VCaP (cell line): ENCODE measurements at regions not wholly inside any gene's neighbourhood (a gene's known extent, or its start where the extent isn't known, plus 50 kb on each side); places are given as distances from the start of the nearest gene placed in this dataset.

ENCODE experiments used
- H3K27ac ChIP-seq: fragments of 450-650 bp; 2 replicates; pipeline ENCODE4 v1.5.1; 2017
- CTCF ChIP-seq: fragments of 450-650 bp; conservative IDR thresholded peaks from 2 replicates; pipeline ENCODE4 v1.5.1; 2017; ENCODE audit warnings: mild to moderate bottlenecking, moderate library complexity

DNA sequence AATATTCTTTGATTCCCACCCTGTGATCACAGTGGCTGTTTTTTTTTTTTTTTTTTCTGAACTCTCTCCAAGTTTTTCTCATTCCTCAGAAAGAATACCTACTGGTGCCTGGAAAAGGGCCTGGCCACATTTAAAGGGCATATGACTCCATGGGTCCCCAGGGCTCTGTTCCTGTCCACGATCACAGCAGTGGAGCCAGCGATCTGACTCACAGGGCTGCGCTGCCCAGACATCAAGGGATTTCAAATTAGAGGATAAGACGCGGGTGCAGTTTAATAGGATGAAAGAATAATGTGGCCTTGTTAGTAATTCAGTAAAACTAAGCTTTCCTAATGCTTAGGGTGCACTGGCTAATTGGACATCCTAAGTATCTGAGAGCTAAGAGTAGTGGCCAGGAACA, 175.1 kb upstream of the MSX2 start:
- peak overlapping the region; percentile 71 for H3K27ac ChIP-seq
- TF ChIP-seq CTCF, result no peak

DNA sequence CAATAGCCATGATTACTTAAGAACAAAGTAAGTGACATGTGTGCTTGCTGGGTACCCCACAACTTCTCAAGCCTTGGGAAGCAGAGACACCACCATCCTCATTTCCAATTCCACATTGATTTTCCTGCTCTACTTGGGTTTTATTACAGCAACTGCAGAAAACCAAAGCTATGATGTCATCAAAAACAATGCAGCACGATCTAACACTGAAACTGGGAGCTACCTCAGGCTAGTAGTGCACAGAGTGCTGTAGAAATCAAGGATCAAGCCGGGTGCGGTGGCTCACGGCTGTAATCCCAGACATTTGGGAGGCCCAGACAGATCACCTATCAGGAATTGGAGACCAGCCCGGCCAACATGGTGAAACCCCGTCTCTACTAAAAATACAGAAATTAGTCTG, 174.4 kb upstream of the MSX2 start:
- no peak for TF ChIP-seq CTCF
- no peak overlapping the region for H3K27ac ChIP-seq

DNA sequence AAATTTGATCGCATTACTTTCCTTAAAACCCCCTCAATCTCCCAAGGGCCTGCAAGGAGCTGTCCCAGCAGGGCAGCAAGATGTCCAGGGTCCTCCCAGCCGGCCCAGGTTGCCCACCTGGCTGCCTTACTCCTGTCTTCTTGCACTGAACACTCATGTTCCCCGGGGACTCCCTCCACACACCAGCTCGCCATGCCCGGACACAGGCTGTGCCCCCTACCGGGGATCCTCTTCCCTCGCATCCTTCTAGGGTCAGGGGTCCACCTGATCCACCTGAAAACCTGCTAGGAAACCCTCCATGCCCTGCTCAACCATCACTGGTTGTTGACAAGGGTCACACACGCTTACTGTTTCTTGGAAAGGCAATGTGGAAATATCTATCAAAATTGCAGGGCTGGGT, 172.0 kb upstream of the MSX2 start:
- H3K27ac ChIP-seq, result no peak overlapping the region
- TF ChIP-seq CTCF, result no peak

GRCh38 chr5:174553556-174553955, 170.8 kb upstream of the MSX2 start:
- H3K27ac ChIP-seq, result no peak overlapping the region

DNA sequence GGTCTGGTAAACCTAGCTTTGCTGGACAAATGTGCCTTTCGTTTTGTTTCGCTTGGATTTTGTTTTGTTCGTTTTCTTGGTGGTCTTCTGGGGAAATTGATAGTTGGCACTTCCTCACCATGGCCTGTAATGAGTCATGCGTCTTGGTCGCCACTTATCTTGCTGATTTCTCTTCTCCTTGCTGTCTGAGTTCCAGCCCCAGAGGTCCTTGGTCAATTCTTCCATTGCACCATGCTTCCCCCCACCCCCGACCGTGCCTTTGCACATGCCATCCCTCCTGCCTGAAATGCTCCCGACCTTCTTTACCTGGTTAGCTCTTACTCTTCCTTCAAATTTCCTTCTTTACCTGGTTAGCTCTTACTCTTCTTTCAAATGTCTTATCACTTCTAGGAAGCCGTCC, 168.7 kb upstream of the MSX2 start:
- H3K27ac ChIP-seq, result no peak overlapping the region
- no peak for TF ChIP-seq CTCF

More at GRCh38 chr5:174553556-174553955, 170.8 kb upstream of the MSX2 start:
- no peak for TF ChIP-seq CTCF

- TF ChIP-seq CTCF, result no peak
- no peak overlapping the region for H3K27ac ChIP-seq
These were observed 167.6 kb upstream of the MSX2 start for GRCh38 chr5:174556756-174557155.

DNA sequence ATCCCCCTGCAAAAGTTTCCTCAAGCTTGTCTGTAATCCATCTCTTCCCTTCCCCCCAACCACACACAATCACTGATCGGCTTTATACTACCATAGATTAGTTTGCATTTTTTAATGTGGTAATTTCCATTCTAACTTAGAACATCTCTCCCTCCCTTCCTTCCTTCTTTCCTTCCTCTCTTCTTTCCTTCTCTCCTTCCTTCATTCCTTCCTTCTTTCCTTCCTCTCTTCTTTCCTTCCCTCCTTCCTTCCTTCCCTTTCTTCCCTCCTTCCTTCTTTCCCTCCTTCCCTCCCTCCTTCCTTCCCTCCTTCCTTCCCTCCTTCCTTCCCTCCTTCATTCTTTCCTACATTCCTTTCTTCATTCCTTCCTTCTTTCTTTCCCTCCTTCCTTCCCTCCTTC, 166.2 kb upstream of the MSX2 start:
- TF ChIP-seq CTCF, result no peak

DNA sequence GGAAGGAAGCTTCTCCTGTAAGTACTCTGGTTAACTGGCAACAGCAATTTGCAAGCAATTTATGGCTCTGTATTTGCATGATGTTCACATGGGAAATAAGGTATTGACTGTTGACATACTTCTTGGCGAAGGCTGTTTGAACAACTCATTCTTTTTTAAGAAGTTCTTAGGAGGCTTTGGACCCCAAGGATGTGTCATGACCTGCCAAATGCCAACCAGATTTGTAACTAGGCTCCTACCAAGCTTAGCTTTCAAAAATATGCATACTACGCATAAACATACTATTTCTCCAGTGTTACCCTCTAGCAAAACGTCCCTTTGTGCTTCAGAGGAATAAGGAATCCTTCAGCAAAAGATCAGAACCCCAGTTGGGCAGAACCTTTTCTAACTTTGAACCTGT, 165.2 kb upstream of the MSX2 start:
- H3K27ac ChIP-seq, result no peak overlapping the region
- TF ChIP-seq CTCF, result no peak

More for the DNA sequence above, 166.2 kb upstream of the MSX2 start:
- no peak overlapping the region for H3K27ac ChIP-seq
